ENCODE measurements at regions not wholly inside any gene's neighbourhood (a gene's known extent, or its start where the extent isn't known, plus 50 kb on each side); places are given as distances from the start of the nearest gene placed in this dataset.

DNA sequence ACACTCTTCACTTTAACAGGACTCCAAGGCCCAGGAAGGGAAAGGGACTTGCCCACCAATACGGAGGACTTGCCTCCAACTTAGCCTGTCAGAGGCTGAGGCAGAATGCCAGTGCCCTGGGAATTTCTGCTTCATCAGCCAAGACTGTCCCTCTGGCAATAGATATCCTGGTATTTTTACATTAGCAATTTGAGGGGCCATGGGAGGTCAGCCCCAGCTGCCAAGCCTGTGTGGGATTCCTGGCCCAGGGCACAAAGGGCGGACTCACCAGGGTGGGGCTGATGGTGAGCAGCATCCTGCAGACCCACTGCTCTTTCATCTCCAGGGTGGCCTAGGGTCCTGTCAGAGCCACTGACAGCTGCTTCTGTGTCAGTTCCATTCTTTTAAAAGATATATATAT is 78.3 kb upstream of the CIBAR2 start:
- DNase-seq: no peak

DNA sequence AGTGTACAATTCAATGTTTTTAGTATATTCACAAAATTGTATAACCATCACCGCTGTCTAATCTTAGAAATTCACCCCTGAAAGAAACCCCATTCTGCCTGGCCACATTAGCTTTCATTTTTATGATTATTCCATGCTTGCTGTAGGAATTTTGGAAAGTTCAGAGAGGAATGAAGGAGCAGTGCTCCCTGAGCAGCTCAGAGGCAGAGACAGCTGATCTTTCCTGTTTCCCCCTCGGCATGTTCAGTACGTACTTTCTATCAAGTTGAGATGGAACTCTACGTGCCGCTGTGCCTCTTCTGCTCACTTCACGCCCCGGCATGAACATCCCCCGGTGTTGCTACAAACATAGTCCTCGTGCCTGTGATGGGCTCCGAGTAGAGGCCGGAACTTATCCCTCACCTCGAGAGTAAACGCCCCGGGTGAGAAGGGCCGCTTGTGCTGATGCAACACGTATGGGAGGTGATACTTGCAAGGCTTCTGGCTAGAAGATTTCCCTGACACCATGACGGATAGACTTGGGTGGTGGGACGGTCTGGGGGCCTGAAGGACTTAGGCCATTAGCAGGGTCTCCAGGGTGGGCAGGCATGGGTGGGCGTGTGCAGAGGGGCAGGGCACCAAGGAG is 79.2 kb upstream of the CIBAR2 start:
- no peak for DNase-seq

DNA sequence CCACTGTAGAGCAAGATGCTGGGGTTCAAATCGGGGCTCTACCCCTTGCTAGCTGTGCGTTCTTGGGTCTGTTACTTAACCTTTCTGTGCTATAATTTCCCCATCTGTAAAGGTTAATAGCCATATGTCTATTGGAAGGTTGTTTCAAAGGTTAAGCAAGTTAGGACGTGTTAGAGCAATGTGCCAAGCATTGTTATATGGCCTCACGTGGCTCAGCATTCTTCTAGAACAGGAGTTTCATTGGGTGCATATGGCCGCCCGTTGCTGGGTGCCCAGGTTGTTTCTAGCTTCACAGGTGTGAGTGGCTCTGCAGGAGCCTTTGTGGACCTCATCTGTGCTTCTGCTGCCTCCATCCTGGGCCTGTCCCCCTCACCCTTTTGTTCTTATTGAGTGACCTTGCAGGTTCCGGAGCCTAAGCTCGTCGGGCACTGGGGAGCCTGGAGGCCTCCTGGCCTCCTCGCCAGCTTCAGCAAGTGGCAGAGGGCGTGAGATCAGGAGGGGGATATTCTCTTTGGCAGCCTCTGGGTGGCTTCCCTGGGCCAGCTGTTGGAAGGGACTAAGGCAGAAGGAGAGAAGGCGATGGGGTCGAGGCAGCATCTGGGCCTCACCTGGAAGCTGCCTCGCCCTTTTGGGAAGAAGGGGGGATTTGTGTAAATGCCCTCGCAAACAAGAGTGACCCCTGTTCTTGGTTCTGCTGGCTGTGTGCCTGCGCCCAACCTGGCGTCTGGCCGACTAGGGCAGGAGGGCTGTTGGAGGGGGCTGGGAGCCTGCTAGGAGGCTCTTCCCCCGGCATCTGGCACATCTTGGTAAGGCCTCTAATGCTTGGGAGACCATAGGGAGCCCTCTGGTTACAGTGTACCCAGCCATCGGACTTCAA is 80.2 kb upstream of the CIBAR2 start:
- DNase-seq: no peak

GRCh38 chr16:85193115-85193493 is 80.8 kb upstream of the CIBAR2 start:
- DNase-seq: no peak

- no peak for DNase-seq
Measured at GRCh38 chr16:85193876-85194275, 81.6 kb upstream of the CIBAR2 start.

DNA sequence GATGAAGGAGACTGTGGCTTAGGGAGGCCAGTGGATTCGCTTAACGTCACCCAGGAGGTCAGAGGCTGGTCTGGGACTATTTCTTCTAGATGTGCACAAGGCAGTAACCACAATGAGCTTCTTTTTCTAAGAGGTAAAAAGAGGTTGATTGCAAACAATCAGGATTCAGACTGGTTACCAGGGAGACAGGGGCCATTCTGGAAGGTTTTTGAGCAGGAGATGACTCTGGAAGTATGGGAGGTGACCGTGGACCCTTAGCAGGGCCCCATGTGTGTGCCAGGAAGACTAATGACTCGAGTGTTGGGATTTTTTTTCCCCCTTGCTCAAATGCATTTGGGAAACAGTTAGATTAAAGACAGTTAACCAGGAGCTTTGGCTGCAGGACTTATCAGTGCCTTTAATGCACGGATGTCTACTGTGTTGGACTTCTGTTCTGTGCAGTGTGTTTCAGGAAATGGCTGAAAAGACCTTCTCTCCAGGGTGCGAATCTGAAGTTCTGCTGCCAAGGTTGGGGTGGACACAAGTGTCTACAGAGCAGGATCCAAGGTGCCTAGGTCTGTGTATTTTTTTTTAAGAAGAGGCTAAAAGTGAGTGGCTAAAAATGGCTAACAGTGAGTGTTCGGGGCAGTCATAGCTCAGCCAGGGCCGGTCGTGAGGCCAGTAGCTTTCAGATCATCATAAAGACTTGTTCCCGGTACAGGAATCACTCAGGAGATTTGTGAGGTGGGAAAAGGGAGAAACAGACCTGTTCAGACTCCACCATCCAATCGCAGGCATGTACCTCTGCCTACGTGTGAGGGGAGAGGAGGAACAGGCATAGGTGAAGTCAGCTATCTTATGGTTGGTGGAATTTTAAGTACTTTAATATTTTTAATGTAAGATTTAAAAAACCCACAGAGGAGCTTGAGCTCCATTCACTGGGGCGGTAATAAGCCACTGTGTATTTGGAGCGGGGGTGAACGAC is 82.3 kb upstream of the CIBAR2 start:
- DNase-seq: no peak

DNA sequence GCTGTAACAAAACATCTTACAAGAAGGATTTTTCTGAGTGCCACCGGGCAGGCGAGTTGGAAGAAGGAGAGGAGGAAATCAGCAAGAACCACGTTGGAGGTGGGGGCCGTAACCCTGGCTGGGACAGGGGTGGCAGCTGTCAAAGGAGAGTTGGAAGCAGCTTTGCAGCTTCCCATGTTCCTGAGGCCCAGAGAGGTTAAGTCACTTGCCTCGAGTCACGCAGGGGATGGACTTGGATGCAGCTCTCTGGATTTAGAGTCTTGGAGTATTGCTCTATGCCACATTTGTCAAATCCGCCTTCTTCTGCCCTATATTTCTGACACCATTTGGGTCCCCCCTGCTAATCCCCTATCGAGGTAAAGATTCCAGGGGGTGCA is 83.0 kb upstream of the CIBAR2 start:
- no peak for DNase-seq

- no peak for DNase-seq
Measured at GRCh38 chr16:85195900-85196772, 83.9 kb upstream of the CIBAR2 start.

DNA sequence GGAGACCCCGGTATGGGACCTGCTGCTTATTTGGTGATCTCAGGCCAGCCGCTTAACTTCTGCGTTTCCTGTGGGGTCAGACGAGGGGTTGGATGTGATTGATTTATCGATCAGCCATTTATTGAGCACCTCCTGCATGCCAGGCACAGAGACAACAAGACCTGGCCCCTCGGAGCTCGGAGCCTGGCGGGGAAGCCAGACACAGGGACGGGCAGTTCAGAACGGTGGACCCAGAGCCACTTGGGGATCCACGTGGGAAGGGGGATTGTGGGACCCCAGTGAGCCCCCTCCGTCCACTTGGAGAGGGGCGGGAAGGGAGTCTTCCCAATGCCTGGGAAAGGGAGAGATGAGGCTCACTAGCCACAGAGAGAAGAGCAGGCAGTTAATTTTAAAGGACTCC is 84.7 kb upstream of the CIBAR2 start:
- DNase-seq: no peak

GRCh38 chr16:85197611-85198566 is 85.6 kb upstream of the CIBAR2 start:
- DNase-seq: no peak

DNA sequence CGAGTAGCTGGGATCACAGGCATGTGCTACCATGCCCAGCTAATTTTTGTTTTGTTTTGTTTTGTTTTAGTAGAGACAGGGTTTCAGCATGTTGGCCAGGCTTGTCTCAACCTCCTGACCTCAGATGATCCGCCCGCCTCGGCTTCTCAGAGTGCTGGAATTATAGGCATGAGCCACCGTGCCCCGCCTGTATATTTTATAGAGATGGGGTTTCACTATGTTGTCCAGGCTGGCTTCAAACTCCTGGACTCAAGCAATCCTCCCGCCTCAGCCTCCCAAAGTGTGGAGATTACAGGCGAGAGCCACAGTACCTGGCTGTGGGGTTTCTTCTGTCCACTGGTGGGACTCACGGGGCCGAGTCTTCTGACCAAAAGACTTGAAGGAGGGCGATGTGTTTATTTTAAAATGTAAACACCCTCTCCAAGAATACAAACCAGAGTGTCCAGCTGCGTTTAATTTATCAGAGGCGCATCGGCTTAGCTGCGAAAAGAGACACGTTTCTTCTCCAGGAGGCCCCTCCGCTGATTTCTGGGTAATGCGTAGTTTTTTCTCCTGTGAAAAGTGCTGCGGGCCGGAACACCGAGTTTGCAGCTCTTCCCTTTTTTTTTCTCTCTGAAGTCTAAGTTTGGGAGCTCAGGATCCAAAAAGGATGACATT is 86.9 kb upstream of the CIBAR2 start:
- no peak for DNase-seq

GRCh38 chr16:85199880-85200279 is 87.6 kb upstream of the CIBAR2 start:
- DNase-seq: no peak

GRCh38 chr16:85200471-85201278 is 88.4 kb upstream of the CIBAR2 start:
- no peak for DNase-seq

GRCh38 chr16:85201574-85201973 is 89.3 kb upstream of the CIBAR2 start:
- no peak for DNase-seq

- no peak for DNase-seq
Measured at GRCh38 chr16:85202051-85202601, 89.9 kb upstream of the CIBAR2 start.

GRCh38 chr16:85202631-85203461 is 90.6 kb upstream of the CIBAR2 start:
- no peak for DNase-seq

- DNase-seq: no peak
Measured at GRCh38 chr16:85203462-85203813, 91.2 kb upstream of the CIBAR2 start.

- no peak for DNase-seq
Measured at GRCh38 chr16:85204242-85205010, 92.2 kb upstream of the CIBAR2 start.

Measured in activated CD4-positive, alpha-beta T cell treated with anti-CD3 and anti-CD28 coated beads, Interleukin-2, amount 50 U/mL, for 4 hours (primary cell).